H7 (cell line): ENCODE measurements at regions not wholly inside any gene's neighbourhood (a gene's known extent, or its start where the extent isn't known, plus 50 kb on each side); places are given as distances from the start of the nearest gene placed in this dataset.
"Not testable (repeated sequence)": the region's sequence is repeated elsewhere in the genome, so short reads cannot be mapped to it uniquely, and the experiment has no call there.

Experiments
- DNase-seq: peaks from one replicate; pipeline ENCODE4 v3.0.0; 2012
- H3K27me3 ChIP-seq: 2 replicates; pipeline ENCODE4 v1.6.0; 2011; ENCODE audit warnings: mild to moderate bottlenecking, low read length; ENCODE audit not compliant: control insufficient read depth, insufficient read depth
- H3K36me3 ChIP-seq: replicated peaks from 2 replicates; pipeline ENCODE4 v1.5.1; 2011; ENCODE audit warnings: low read length; ENCODE audit not compliant: control insufficient read depth, insufficient read depth
- H3K4me3 ChIP-seq: 2 replicates; pipeline ENCODE4 v1.5.1; 2011; ENCODE audit warnings: low read depth, mild to moderate bottlenecking, control low read depth, low read length, moderate library complexity; ENCODE audit not compliant: insufficient read depth

DNA sequence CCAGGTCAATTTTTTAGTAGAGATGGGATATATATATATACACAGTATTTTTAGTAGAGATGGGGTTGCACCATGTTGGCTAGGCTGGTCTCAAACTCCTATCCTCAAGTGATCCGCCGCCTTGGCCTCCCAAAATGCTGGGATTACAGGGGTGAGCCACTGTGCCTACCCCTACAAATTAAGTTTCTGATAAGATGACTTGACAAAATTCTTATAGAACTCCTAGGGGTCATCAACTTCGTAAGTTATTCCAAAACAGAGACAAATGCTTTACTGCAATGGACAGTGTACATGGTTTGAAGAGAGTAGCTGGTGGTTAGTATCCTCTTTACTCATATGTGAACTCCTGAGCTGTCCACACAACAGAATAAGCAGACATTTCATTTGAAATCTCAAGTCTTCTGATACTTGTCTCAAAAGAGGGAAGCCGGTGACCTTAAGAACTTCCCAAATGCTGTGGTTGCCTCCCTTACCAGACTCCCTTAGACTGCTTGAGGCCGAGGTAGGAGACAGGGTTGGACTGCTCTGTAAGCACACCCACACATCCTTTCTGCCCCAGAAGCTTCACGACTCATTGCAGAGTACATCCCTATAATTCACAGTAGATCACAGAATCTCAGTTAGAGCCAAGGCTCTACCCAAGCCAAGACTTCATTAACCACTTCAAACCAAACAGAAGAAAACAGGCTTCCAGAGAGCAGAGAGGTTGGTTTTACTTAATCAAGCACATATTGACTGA, 244.1 kb upstream of the IRF2BP2 start:
- DNase-seq, result no peak
- Histone ChIP-seq H3K27me3 (no peaks in the 10 kb centered on the region), H3K4me3 (no peak overlapping the region), H3K36me3 (no peaks in the 10 kb centered on the region)

- Histone ChIP-seq H3K36me3 (no peaks in the 10 kb centered on the region), H3K4me3 (no peak overlapping the region), H3K27me3 (no peaks in the 10 kb centered on the region)
- DNase-seq, result no peak
Measured at GRCh38 chr1:234852659-234853058, 242.7 kb upstream of the IRF2BP2 start.

DNA sequence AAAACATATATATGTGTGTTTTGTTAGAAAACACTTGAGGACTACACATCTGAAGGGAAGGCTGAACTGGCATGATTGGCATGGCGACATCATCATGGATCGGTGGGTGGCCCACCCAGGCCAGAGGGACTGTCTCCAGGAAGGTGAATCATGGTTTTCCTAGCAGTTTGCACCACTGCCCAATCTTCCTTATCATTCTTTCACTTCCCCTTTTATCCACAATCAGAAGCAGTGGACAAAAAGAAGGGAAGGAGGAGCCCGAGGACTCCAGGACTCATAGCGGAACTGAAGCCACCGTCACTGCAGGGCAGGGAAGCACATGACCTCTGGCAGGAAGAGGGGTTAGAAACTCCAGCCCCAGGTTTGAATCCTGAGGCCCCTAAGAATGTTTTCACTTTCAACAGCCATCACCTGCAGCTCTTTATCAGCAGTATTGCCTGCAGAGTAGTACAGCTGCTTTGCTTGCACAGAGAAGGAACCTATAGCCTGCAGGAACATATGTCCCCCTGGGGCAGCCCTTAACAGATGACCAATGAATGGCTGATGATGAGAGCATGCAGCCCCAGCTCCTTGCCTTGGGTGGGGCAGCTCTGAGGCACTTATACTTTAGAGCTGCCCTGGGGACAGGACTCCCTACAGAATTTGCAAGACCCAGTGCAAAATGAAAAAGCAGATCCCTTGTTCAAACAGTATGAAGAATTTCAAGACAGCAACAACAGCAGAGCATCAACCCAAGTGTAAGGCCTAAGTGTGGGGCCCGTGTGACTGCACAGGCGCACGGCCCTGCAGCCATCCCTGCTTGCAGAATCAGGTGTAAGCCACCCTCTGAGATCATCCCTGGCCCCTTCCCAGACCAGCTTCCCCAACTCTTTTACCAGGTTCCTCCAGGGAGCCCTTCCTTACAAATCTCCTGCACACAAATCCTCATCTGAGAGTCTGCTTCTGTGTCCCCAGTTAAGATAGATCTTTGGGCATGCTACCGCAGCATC, 241.8 kb upstream of the IRF2BP2 start:
- Histone ChIP-seq H3K4me3 (no peak overlapping the region), H3K36me3 (no peaks in the 10 kb centered on the region), H3K27me3 (no peaks in the 10 kb centered on the region)
- no peak for DNase-seq

DNA sequence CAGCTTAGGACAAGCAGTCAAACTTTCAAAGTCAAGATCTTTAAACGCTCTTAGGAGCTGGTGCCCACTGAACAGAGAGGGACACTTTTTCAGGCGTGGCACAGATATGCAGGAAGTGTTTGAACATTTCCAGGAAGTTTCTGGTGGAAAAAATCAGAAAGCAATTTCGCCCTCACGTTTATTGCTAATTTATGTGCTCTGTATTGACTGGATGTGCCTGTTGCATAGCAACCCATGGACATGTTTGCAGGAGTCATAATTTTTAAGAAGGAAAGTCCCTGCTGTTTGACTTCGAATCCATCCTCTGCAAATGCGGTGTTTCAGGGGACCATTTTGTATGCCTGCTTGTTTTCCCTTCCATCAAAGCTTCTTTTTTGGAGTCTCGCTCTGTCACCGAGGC, 239.9 kb upstream of the IRF2BP2 start:
- no peaks in the 10 kb centered on the region for H3K27me3 ChIP-seq
- no peak for DNase-seq
- no peak overlapping the region for H3K4me3 ChIP-seq
- no peaks in the 10 kb centered on the region for H3K36me3 ChIP-seq

- H3K27me3 ChIP-seq, result no peaks in the 10 kb centered on the region
- DNase-seq, result no peak
- H3K36me3 ChIP-seq, result no peaks in the 10 kb centered on the region
- H3K4me3 ChIP-seq, result no peak overlapping the region
Measured at GRCh38 chr1:234848972-234849649, 239.1 kb upstream of the IRF2BP2 start.

DNA sequence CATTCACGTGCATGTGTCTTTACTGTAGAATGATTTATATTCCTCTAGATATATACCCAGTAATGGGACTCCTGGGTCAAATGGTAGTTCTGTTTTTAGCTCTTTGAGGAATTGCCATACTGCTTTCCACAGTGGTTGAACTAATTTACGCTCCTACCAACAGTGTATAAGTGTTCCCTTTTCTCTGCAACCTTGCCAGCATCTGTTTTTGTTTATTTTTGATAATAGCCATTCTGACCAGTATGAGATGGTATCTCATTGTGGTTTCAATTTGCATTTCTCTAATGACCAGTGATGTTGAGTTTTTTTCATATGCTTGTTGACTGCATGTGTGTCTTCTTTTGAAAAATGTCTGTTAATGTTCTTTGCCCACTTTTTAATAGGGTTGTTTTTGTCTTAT, 236.8 kb upstream of the IRF2BP2 start:
- H3K36me3 ChIP-seq, H3K4me3 ChIP-seq, DNase-seq, H3K27me3 ChIP-seq: not testable (repeated sequence)

DNA sequence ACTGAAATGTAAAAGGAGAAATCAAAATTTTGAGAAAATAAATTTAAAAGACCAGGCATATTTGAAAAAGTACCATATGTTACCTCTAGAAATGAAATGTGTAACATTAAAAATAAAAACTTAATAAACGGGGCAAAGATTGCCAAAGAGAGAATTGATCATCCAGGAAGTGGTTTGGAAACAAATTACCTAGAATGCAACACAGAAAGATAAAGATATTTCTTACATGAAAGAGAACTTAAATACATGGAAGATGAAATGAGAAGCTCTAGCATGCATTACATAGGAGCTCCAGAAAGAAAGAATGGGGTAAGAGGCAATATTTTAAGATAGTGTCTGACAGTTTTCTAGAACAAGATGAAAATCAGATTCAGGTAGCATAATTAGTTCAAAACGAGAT, 235.9 kb upstream of the IRF2BP2 start:
- no peak for DNase-seq
- H3K27me3 ChIP-seq, result no peaks in the 10 kb centered on the region
- H3K4me3 ChIP-seq, result no peak overlapping the region
- no peaks in the 10 kb centered on the region for H3K36me3 ChIP-seq

- DNase-seq, result no peak
- H3K27me3 ChIP-seq, result no peaks in the 10 kb centered on the region
- no peaks in the 10 kb centered on the region for H3K36me3 ChIP-seq
- no peak overlapping the region for H3K4me3 ChIP-seq
Measured at GRCh38 chr1:234845097-234845660, 235.2 kb upstream of the IRF2BP2 start.

- no peak for DNase-seq
- Histone ChIP-seq H3K4me3 (no peak overlapping the region), H3K27me3 (no peaks in the 10 kb centered on the region), H3K36me3 (no peaks in the 10 kb centered on the region)
Measured at GRCh38 chr1:234844479-234845031, 234.6 kb upstream of the IRF2BP2 start.

- Histone ChIP-seq H3K4me3 (no peak overlapping the region), H3K36me3 (no peaks in the 10 kb centered on the region), H3K27me3 (no peaks in the 10 kb centered on the region)
- no peak for DNase-seq
Measured at GRCh38 chr1:234843946-234844345, 234.0 kb upstream of the IRF2BP2 start.

GRCh38 chr1:234842726-234843641, 233.0 kb upstream of the IRF2BP2 start:
- Histone ChIP-seq H3K4me3 (no peak overlapping the region), H3K27me3 (no peaks in the 10 kb centered on the region), H3K36me3 (no peaks in the 10 kb centered on the region)
- no peak for DNase-seq

GRCh38 chr1:234841710-234842231, 231.8 kb upstream of the IRF2BP2 start:
- no peak for DNase-seq
- Histone ChIP-seq H3K4me3 (no peak overlapping the region), H3K36me3 (no peaks in the 10 kb centered on the region), H3K27me3 (no peaks in the 10 kb centered on the region)

- Histone ChIP-seq H3K36me3 (no peaks in the 10 kb centered on the region), H3K27me3 (no peaks in the 10 kb centered on the region), H3K4me3 (no peak overlapping the region)
- DNase-seq, result no peak
Measured at GRCh38 chr1:234841281-234841680, 231.3 kb upstream of the IRF2BP2 start.
